ENCODE measurements at regions not wholly inside any gene's neighbourhood (a gene's known extent, or its start where the extent isn't known, plus 50 kb on each side); places are given as distances from the start of the nearest gene placed in this dataset.

DNA sequence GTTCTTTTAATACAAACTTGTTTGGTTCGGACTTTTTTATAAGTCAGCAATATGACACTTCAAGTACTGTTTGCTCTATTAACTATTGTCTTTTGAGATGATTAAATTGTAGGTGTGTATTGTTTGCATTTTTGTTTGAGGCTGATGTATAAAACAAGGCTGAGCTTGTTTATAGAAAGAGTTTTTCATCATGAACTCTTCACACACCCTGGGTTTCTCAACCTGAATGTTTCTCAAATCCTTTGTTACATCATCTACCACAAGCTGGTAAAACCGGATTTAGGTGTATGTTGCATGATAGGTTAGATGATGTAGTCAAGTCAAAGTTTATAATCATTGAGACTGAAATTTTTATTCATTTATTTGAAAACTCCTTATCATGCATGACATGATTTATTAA, 335.2 kb upstream of the LRATD1 start:
- Histone ChIP-seq H3K36me3 (no peaks in the 10 kb centered on the region), H3K4me3 (no peak overlapping the region), H3K9me3 (no peaks in the 10 kb centered on the region), H3K27me3 (no peaks in the 10 kb centered on the region), H3K4me1 (no peaks in the 10 kb centered on the region), H3K27ac (no peak overlapping the region)
- no peak for DNase-seq
- TF ChIP-seq POLR2A (IDR thresholded peaks at IDR 0.05), result no peak
- TF ChIP-seq, protein P1, sequence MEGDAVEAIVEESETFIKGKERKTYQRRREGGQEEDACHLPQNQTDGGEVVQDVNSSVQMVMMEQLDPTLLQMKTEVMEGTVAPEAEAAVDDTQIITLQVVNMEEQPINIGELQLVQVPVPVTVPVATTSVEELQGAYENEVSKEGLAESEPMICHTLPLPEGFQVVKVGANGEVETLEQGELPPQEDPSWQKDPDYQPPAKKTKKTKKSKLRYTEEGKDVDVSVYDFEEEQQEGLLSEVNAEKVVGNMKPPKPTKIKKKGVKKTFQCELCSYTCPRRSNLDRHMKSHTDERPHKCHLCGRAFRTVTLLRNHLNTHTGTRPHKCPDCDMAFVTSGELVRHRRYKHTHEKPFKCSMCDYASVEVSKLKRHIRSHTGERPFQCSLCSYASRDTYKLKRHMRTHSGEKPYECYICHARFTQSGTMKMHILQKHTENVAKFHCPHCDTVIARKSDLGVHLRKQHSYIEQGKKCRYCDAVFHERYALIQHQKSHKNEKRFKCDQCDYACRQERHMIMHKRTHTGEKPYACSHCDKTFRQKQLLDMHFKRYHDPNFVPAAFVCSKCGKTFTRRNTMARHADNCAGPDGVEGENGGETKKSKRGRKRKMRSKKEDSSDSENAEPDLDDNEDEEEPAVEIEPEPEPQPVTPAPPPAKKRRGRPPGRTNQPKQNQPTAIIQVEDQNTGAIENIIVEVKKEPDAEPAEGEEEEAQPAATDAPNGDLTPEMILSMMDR (IDR thresholded peaks at IDR 0.05), result no peak

DNA sequence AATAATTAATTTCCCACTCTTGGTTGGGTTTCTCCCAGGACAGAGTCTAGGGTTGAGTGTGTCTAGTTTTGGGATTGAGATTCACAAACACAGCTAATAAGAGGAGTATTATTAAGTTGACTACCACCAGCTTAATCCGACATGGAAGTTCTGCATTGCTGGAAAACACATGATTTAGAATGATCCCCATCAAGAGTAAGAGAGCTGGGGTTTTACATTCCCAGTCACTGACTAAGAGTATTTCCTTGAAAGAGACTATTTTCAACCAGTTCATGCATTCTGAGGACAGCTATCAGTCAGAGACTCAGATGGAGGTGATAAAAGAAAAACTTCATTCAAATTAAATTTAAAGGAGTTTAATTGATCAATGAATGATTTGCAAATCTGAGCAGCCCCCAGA, 334.6 kb upstream of the LRATD1 start:
- Histone ChIP-seq H3K4me3 (no peak overlapping the region), H3K4me1 (no peaks in the 10 kb centered on the region), H3K36me3 (no peaks in the 10 kb centered on the region), H3K27me3 (no peaks in the 10 kb centered on the region), H3K27ac (no peak overlapping the region), H3K9me3 (no peaks in the 10 kb centered on the region)
- TF ChIP-seq, protein P1 (IDR thresholded peaks at IDR 0.05), result no peak
- no peak for TF ChIP-seq POLR2A (IDR thresholded peaks at IDR 0.05)
- no peak for DNase-seq

DNA sequence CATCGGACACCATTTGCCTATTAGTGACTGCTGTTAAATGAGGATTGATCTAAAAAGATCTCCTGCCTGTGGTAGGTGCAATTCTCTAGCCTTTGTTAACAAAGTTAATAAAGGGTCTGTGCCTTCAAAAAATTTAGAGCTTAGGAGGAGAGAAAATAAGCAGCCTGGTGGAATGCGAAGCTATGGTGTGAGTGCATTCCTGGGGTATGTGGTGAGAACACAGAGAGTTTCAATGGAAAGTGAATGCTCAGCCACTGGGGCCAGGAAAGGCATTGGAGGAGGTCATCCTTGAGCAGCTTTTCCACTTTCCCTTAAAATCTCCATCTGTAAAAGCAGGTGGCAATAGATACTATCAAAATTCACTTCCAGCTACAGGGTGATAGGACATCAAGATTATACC, 331.2 kb upstream of the LRATD1 start:
- Histone ChIP-seq H3K36me3 (no peaks in the 10 kb centered on the region), H3K9me3 (no peaks in the 10 kb centered on the region), H3K27ac (no peak overlapping the region), H3K4me1 (no peaks in the 10 kb centered on the region), H3K27me3 (no peaks in the 10 kb centered on the region), H3K4me3 (no peak overlapping the region)
- TF ChIP-seq, protein P1 (IDR thresholded peaks at IDR 0.05), result no peak
- DNase-seq, result no peak

DNA sequence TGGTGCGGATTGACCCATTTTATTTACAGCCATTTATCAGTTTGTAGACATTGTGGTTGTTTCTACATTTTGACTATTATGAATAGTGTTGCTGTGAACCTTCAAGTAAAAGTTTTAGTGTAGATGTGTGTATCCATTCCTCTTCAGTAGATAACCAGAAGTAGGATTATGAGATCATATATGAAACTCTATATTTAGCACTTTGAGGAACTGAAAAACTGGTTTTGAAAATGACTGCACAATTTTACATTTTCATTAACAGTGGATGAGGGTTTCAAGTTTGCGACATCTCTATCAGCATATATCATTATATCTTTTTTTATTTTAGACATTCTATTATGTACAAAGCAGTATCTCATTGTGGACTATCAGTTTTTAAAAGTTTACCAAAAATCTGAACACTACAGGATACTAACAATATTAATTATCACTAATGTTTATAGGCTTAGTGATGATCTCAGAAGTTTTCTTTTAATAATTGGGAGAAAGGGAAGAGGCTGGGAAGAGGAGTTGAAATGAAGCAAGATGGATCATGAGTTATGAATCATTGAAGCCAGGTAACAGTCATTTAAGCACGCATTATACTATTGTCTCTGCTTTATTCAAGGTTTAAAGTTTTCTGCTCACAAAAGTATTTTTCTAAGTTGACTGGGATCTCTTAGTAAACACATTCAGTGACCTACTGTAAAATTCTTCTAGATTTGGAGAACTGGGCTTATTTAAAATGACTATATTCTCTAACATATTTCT, 329.0 kb upstream of the LRATD1 start:
- DNase-seq, result no peak
- no peaks in the 10 kb centered on the region for H3K9me3 ChIP-seq
- no peaks in the 10 kb centered on the region for H3K36me3 ChIP-seq
- H3K4me1 ChIP-seq, result no peaks in the 10 kb centered on the region
- no peak for TF ChIP-seq POLR2A (IDR thresholded peaks at IDR 0.05)
- TF ChIP-seq, protein P1 (IDR thresholded peaks at IDR 0.05), result no peak
- H3K27me3 ChIP-seq, result no peaks in the 10 kb centered on the region
- H3K27ac ChIP-seq, result no peak overlapping the region
- H3K4me3 ChIP-seq, result no peak overlapping the region

DNA sequence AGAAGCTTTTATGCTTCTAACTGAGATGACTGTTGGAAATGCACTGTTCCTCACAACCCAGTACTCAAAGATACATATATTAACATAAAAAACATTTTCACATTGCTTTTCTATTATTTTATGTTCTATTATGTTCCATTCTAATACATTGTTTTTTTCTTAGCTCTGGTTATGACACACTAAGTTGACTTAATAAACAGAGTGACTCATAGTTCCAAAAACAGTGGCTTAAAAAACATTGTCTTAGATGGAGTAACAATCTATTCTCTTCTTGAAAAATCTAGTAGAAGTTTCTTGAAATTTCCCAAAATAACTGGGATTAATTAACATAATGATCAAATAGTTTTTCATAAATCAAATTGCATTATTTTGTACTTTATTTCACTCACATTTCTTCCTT, 328.2 kb upstream of the LRATD1 start:
- TF ChIP-seq POLR2A (IDR thresholded peaks at IDR 0.05), result no peak
- TF ChIP-seq, protein P1 (IDR thresholded peaks at IDR 0.05), result no peak
- Histone ChIP-seq H3K9me3 (no peaks in the 10 kb centered on the region), H3K4me3 (no peak overlapping the region), H3K27me3 (no peaks in the 10 kb centered on the region), H3K36me3 (no peaks in the 10 kb centered on the region), H3K27ac (no peak overlapping the region), H3K4me1 (no peaks in the 10 kb centered on the region)
- no peak for DNase-seq

Data from Peyer's patch (tissue), 4 donors.